HEK293 (cell line): ENCODE measurements at regions not wholly inside any gene's neighbourhood (a gene's known extent, or its start where the extent isn't known, plus 50 kb on each side); places are given as distances from the start of the nearest gene placed in this dataset.

Source experiments
- CTCF ChIA-PET: fragments of 350-600 bp; formaldehyde crosslinking; extraction: SDS; loops from one replicate; lab custom pipeline; 2021; ENCODE audit warnings: antibody characterized with exemption; lab: Yijun Ruan, JAX
- POLR2A ChIA-PET: fragments of 300-600 bp; formaldehyde crosslinking; extraction: SDS; loops from one replicate; lab custom pipeline; 2020; ENCODE audit warnings: antibody characterized with exemption, inconsistent platforms; lab: Yijun Ruan, JAX
- H3K27ac ChIP-seq: fragments of 200-500 bp; sonication (Bioruptor generic); 2 replicates; pipeline ENCODE4 v1.5.1; 2014; ENCODE audit warnings: low read depth, low read length, control low read depth, inconsistent platforms; ENCODE audit errors: extremely low read depth
- H3K36me3 ChIP-seq, 2 experiments: fragments of 200-500 bp in 1 of 2; sonication (Bioruptor generic) in 1 of 2; 1 replicate in 1 of 2; 2 replicates in 1 of 2; pipeline ENCODE4 v1.5.1; 2014 to 2017; ENCODE audit warnings: inconsistent platforms in 2 of 2, low read length in 2 of 2; ENCODE audit not compliant: control insufficient read depth in 2 of 2, insufficient read depth in 1 of 2
- H3K4me1 ChIP-seq: fragments of 200-500 bp; sonication (Bioruptor generic); 2 replicates; pipeline ENCODE4 v1.5.1; 2014; ENCODE audit warnings: mild to moderate bottlenecking, low read length, inconsistent platforms; ENCODE audit not compliant: control insufficient read depth, insufficient read depth
- H3K4me3 ChIP-seq: 2 replicates; pipeline ENCODE4 v1.5.1; 2011; ENCODE audit warnings: low read depth, mild to moderate bottlenecking, control low read depth, low read length, moderate library complexity
- H3K9me3 ChIP-seq: fragments of 200-500 bp; sonication (Bioruptor generic); 2 replicates; pipeline ENCODE4 v1.5.1; 2014; ENCODE audit warnings: low read depth, low read length, inconsistent platforms; ENCODE audit not compliant: control insufficient read depth, insufficient read depth
- ATF2 ChIP-seq: fragments of 450-650 bp; formaldehyde crosslinking; IDR thresholded peaks from 2 replicates; pipeline ENCODE4 v1.5.1; 2016; ENCODE audit warnings: missing biosample characterization, missing genetic modification characterization, low read depth
- MYNN ChIP-seq: fragments of 450-650 bp; formaldehyde crosslinking; IDR thresholded peaks from 2 replicates; pipeline ENCODE4 v1.5.1; 2016; ENCODE audit warnings: missing biosample characterization, missing genetic modification characterization, borderline replicate concordance
- PRDM1 ChIP-seq: fragments of 450-650 bp; formaldehyde crosslinking; IDR thresholded peaks from 2 replicates; pipeline ENCODE4; 2016; ENCODE audit warnings: missing biosample characterization, missing genetic modification characterization
- PRDM2 ChIP-seq: fragments of 450-650 bp; formaldehyde crosslinking; IDR thresholded peaks from 2 replicates; pipeline ENCODE4 v1.5.1; 2016; ENCODE audit warnings: missing biosample characterization, missing genetic modification characterization, borderline replicate concordance
- PRDM4 ChIP-seq: fragments of 450-650 bp; formaldehyde crosslinking; IDR thresholded peaks from 2 replicates; pipeline ENCODE4 v1.5.1; 2017; ENCODE audit warnings: missing biosample characterization, missing genetic modification characterization
- SP3 ChIP-seq: fragments of 450-650 bp; formaldehyde crosslinking; IDR thresholded peaks from 2 replicates; pipeline ENCODE4 v1.5.1; 2016; ENCODE audit warnings: missing biosample characterization, missing genetic modification characterization
- ZIC2 ChIP-seq: fragments of 450-650 bp; formaldehyde crosslinking; IDR thresholded peaks from 2 replicates; pipeline ENCODE4 v1.5.1; 2016; ENCODE audit warnings: missing biosample characterization, missing genetic modification characterization
- ZNF146 ChIP-seq: fragments of 450-650 bp; formaldehyde crosslinking; IDR thresholded peaks from 2 replicates; pipeline ENCODE4 v1.5.1; 2016; ENCODE audit warnings: missing biosample characterization, missing genetic modification characterization
- ZNF148 ChIP-seq: fragments of 450-650 bp; formaldehyde crosslinking; IDR thresholded peaks from 2 replicates; pipeline ENCODE4 v1.5.0; 2017; ENCODE audit warnings: missing biosample characterization, missing genetic modification characterization, borderline replicate concordance
- ZNF560 ChIP-seq: fragments of 450-650 bp; formaldehyde crosslinking; IDR thresholded peaks from 2 replicates; pipeline ENCODE4 v1.5.1; 2017; ENCODE audit warnings: missing biosample characterization, missing genetic modification characterization, borderline replicate concordance
- ZNF571 ChIP-seq: fragments of 450-650 bp; formaldehyde crosslinking; IDR thresholded peaks from 2 replicates; pipeline ENCODE4 v1.5.0; 2017; ENCODE audit warnings: missing biosample characterization, missing genetic modification characterization

GRCh38 chr11:112396076-112396475 is 135.4 kb upstream of the PLET1 start:
- TF ChIP-seq ZNF148 (tag by site-specific recombination): no peak
- TF ChIP-seq ZNF146 (tag by site-specific recombination): no peak
- TF ChIP-seq PRDM4 (tag by site-specific recombination): peak; percentile 78
- Histone ChIP-seq H3K9me3 (no peaks in the 10 kb centered on the region), H3K4me3 (no peak overlapping the region), H3K4me1 (no peaks in the 10 kb centered on the region), H3K27ac (no peak overlapping the region), H3K36me3 (no peaks in the 10 kb centered on the region)
- ChIA-PET CTCF (interaction anchor here (0.6 to 1.2 kb wide), 2 partner anchors 27 to 146 kb away, joined by 3 read pairs; no protein-coding TSS in a partner anchor), POLR2A (no interaction called here)

- TF ChIP-seq PRDM1 (tag by site-specific recombination): no peak
- TF ChIP-seq SP3 (tag by site-specific recombination): no peak
- TF ChIP-seq ZNF571: no peak
- no peak for TF ChIP-seq PRDM2 (tag by site-specific recombination)
- TF ChIP-seq MYNN (tag by site-specific recombination): no peak
- H3K27ac ChIP-seq: no peak overlapping the region
- POLR2A ChIA-PET: no interaction called here
- H3K4me1 ChIP-seq: no peaks in the 10 kb centered on the region
- no peak overlapping the region for H3K4me3 ChIP-seq
- no peaks in the 10 kb centered on the region for H3K36me3 ChIP-seq
- no peaks in the 10 kb centered on the region for H3K9me3 ChIP-seq
- CTCF ChIA-PET: interaction anchor here (0.7 kb wide), 1 partner anchor 152 kb away, joined by 3 read pairs; no protein-coding TSS in a partner anchor
These were observed 138.3 kb upstream of the PLET1 start for GRCh38 chr11:112398798-112399478.

- no peak for TF ChIP-seq ZNF560
- TF ChIP-seq ZIC2 (tag by site-specific recombination): peak; percentile 92
- no peak for TF ChIP-seq ATF2 (tag by site-specific recombination)
- H3K36me3 ChIP-seq: no peaks in the 10 kb centered on the region
- no peak overlapping the region for H3K4me3 ChIP-seq
- H3K27ac ChIP-seq: no peak overlapping the region
- POLR2A ChIA-PET: no interaction called here
- CTCF ChIA-PET: interaction anchor here (1.1 kb wide), 1 partner anchor 188 kb away, joined by 4 read pairs; no protein-coding TSS in a partner anchor
- no peaks in the 10 kb centered on the region for H3K4me1 ChIP-seq
- H3K9me3 ChIP-seq: no peaks in the 10 kb centered on the region
These were observed 139.9 kb upstream of the PLET1 start for GRCh38 chr11:112400476-112401014.
